Activated CD8-positive, alpha-beta T cell treated with anti-CD3 and anti-CD28 coated beads, Interleukin-2, amount 10 ng/mL, durations not matched to agents 7 days and 5 days (primary cell): ENCODE measurements at regions not wholly inside any gene's neighbourhood (a gene's known extent, or its start where the extent isn't known, plus 50 kb on each side); places are given as distances from the start of the nearest gene placed in this dataset.
"Not testable (repeated sequence)": the region's sequence is repeated elsewhere in the genome, so short reads cannot be mapped to it uniquely, and the experiment has no call there.

Source experiments
- ATAC-seq: fragments of 150-1000 bp; cut with Tn5 transposase; one replicate; pipeline ENCODE4 v1.10.0; 2021; ENCODE audit warnings: moderate library complexity
- CTCF ChIA-PET: fragments of 350-600 bp; sonication (Branson Sonifier 250); formaldehyde crosslinking; loops from one replicate; lab custom pipeline; 2021; ENCODE audit warnings: antibody characterized with exemption; lab: Charles Lee
- POLR2A ChIA-PET: fragments of 350-600 bp; sonication (Branson Sonifier 250); formaldehyde crosslinking; loops from one replicate; lab custom pipeline; 2021; ENCODE audit warnings: antibody characterized with exemption; lab: Charles Lee
- DNase-seq: peaks from one replicate; pipeline ENCODE4 v3.0.0-alpha.2; 2020
- H3K27ac Mint-ChIP-seq: one replicate; pipeline ENCODE4 v1.8.0; 2021; ENCODE audit warnings: mild to moderate bottlenecking, mixed read lengths
- H3K27me3 Mint-ChIP-seq: one replicate; pipeline ENCODE4 v1.8.0; 2021; ENCODE audit warnings: low read depth, mixed read lengths
- H3K36me3 Mint-ChIP-seq: one replicate; pipeline ENCODE4 v1.8.0; 2021; ENCODE audit warnings: low read depth, mixed read lengths
- H3K4me1 Mint-ChIP-seq: one replicate; pipeline ENCODE4 v1.8.0; 2021; ENCODE audit warnings: low read depth, mixed read lengths
- H3K4me3 Mint-ChIP-seq: one replicate; pipeline ENCODE4 v1.8.0; 2021; ENCODE audit warnings: mild to moderate bottlenecking, mixed read lengths
- H3K9me3 Mint-ChIP-seq: one replicate; pipeline ENCODE4 v1.8.0; 2022; ENCODE audit warnings: mixed read lengths; ENCODE audit not compliant: insufficient read depth

- peaks cover 2% of the 10 kb centered on the region for H3K27me3 Mint-ChIP-seq
Measured at GRCh38 chr14:31911160-31911559, 165.9 kb upstream of the ARHGAP5 start.

GRCh38 chr14:31913370-31913769 lies 163.7 kb upstream of the ARHGAP5 start:
- Mint-ChIP-seq H3K27me3 (peaks cover 2% of the 10 kb centered on the region), H3K4me3 (no peak overlapping the region), H3K9me3 (peaks cover 6% of the 10 kb centered on the region), H3K36me3 (no peaks in the 10 kb centered on the region), H3K4me1 (no peaks in the 10 kb centered on the region), H3K27ac (no peak overlapping the region)
- POLR2A ChIA-PET, result no interaction called here
- DNase-seq, result no peak
- CTCF ChIA-PET, result no interaction called here
- no peak for ATAC-seq

More at GRCh38 chr14:31911160-31911559, 165.9 kb upstream of the ARHGAP5 start:
- H3K4me1 Mint-ChIP-seq, result no peaks in the 10 kb centered on the region
- CTCF ChIA-PET, result interaction anchor here (0.6 kb wide), 1 partner anchor 40 kb away, joined by 3 read pairs; no protein-coding TSS in a partner anchor
- no peak for ATAC-seq
- POLR2A ChIA-PET, result no interaction called here
- DNase-seq, result no peak
- peaks cover 6% of the 10 kb centered on the region for H3K9me3 Mint-ChIP-seq
- H3K27ac Mint-ChIP-seq, result no peak overlapping the region
- H3K36me3 Mint-ChIP-seq, result no peaks in the 10 kb centered on the region
- H3K4me3 Mint-ChIP-seq, result no peak overlapping the region

- ATAC-seq, CTCF ChIA-PET, POLR2A ChIA-PET, H3K4me3 Mint-ChIP-seq, H3K9me3 Mint-ChIP-seq, H3K27ac Mint-ChIP-seq, H3K27me3 Mint-ChIP-seq, H3K36me3 Mint-ChIP-seq, H3K4me1 Mint-ChIP-seq, DNase-seq: not testable (repeated sequence)
Measured at GRCh38 chr14:31918289-31918688, 158.8 kb upstream of the ARHGAP5 start.

GRCh38 chr14:31920001-31920400 lies 157.1 kb upstream of the ARHGAP5 start:
- DNase-seq (no peak), ATAC-seq (no peak)
- POLR2A ChIA-PET, result no interaction called here
- Mint-ChIP-seq H3K4me3 (no peak overlapping the region), H3K36me3 (no peaks in the 10 kb centered on the region), H3K27me3 (peaks cover 2% of the 10 kb centered on the region), H3K4me1 (no peaks in the 10 kb centered on the region), H3K27ac (no peak overlapping the region), H3K9me3 (no peaks in the 10 kb centered on the region)
- CTCF ChIA-PET, result no interaction called here

- Mint-ChIP-seq H3K4me1 (no peaks in the 10 kb centered on the region), H3K9me3 (no peaks in the 10 kb centered on the region), H3K27ac (no peak overlapping the region), H3K4me3 (no peak overlapping the region), H3K36me3 (no peaks in the 10 kb centered on the region), H3K27me3 (peaks cover 2% of the 10 kb centered on the region)
- ChIA-PET CTCF (no interaction called here), POLR2A (no interaction called here)
- ATAC-seq (no peak), DNase-seq (no peak)
Measured at GRCh38 chr14:31920989-31921650, 156.0 kb upstream of the ARHGAP5 start.

GRCh38 chr14:31921721-31922120 lies 155.4 kb upstream of the ARHGAP5 start:
- CTCF ChIA-PET, result no interaction called here
- H3K9me3 Mint-ChIP-seq, result no peaks in the 10 kb centered on the region
- H3K27ac Mint-ChIP-seq, result no peak overlapping the region
- H3K27me3 Mint-ChIP-seq, result peaks cover 2% of the 10 kb centered on the region
- no peak overlapping the region for H3K4me3 Mint-ChIP-seq
- DNase-seq (no peak), ATAC-seq (no peak)
- H3K36me3 Mint-ChIP-seq, result no peaks in the 10 kb centered on the region
- POLR2A ChIA-PET, result no interaction called here
- H3K4me1 Mint-ChIP-seq, result no peaks in the 10 kb centered on the region

GRCh38 chr14:31926123-31926522 lies 151.0 kb upstream of the ARHGAP5 start:
- no peaks in the 10 kb centered on the region for H3K4me1 Mint-ChIP-seq
- no peaks in the 10 kb centered on the region for H3K36me3 Mint-ChIP-seq
- no peaks in the 10 kb centered on the region for H3K9me3 Mint-ChIP-seq
- DNase-seq (peak; percentile 34), ATAC-seq (no peak)
- peaks cover 2% of the 10 kb centered on the region for H3K27me3 Mint-ChIP-seq
- H3K4me3 Mint-ChIP-seq, result no peak overlapping the region
- ChIA-PET CTCF (interaction anchor here (0.6 to 5.7 kb wide), 22 partner anchors 9 to 1866 kb away, joined by 3 to 66 read pairs (median 4); no protein-coding TSS in a partner anchor), POLR2A (no interaction called here)
- no peak overlapping the region for H3K27ac Mint-ChIP-seq

GRCh38 chr14:31926652-31927347 lies 150.3 kb upstream of the ARHGAP5 start:
- CTCF ChIA-PET, result interaction anchor here (0.6 to 5.7 kb wide), 20 partner anchors 9 to 1865 kb away, joined by 3 to 66 read pairs (median 4); no protein-coding TSS in a partner anchor
- ATAC-seq (no peak), DNase-seq (no peak)
- Mint-ChIP-seq H3K9me3 (no peaks in the 10 kb centered on the region), H3K27ac (no peak overlapping the region), H3K4me3 (no peak overlapping the region), H3K27me3 (peaks cover 2% of the 10 kb centered on the region), H3K36me3 (no peaks in the 10 kb centered on the region), H3K4me1 (no peaks in the 10 kb centered on the region)
- POLR2A ChIA-PET, result no interaction called here

GRCh38 chr14:31927348-31927832 lies 149.7 kb upstream of the ARHGAP5 start:
- POLR2A ChIA-PET, result no interaction called here

GRCh38 chr14:31930070-31930469 lies 147.0 kb upstream of the ARHGAP5 start:
- DNase-seq (no peak), ATAC-seq (no peak)
- ChIA-PET POLR2A (no interaction called here), CTCF (interaction anchor here (1.1 kb wide), 1 partner anchor 325 kb away, joined by 8 read pairs; no protein-coding TSS in a partner anchor)
- Mint-ChIP-seq H3K27ac (no peak overlapping the region), H3K36me3 (no peaks in the 10 kb centered on the region), H3K9me3 (no peaks in the 10 kb centered on the region), H3K4me1 (no peaks in the 10 kb centered on the region), H3K4me3 (no peak overlapping the region), H3K27me3 (no peaks in the 10 kb centered on the region)

More at GRCh38 chr14:31927348-31927832, 149.7 kb upstream of the ARHGAP5 start:
- H3K27me3 Mint-ChIP-seq, result peaks cover 2% of the 10 kb centered on the region
- no peaks in the 10 kb centered on the region for H3K4me1 Mint-ChIP-seq
- no peaks in the 10 kb centered on the region for H3K9me3 Mint-ChIP-seq
- no peak overlapping the region for H3K27ac Mint-ChIP-seq
- no peaks in the 10 kb centered on the region for H3K36me3 Mint-ChIP-seq
- H3K4me3 Mint-ChIP-seq, result no peak overlapping the region
- CTCF ChIA-PET, result interaction anchor here (1.2 to 5.7 kb wide), 7 partner anchors 8 to 543 kb away, joined by 4 to 66 read pairs (median 8); no protein-coding TSS in a partner anchor
- no peak for ATAC-seq
- no peak for DNase-seq

- Mint-ChIP-seq H3K36me3 (no peaks in the 10 kb centered on the region), H3K9me3 (no peaks in the 10 kb centered on the region), H3K27me3 (no peaks in the 10 kb centered on the region), H3K4me1 (no peaks in the 10 kb centered on the region), H3K27ac (no peak overlapping the region), H3K4me3 (no peak overlapping the region)
- CTCF ChIA-PET, result no interaction called here
- DNase-seq (no peak), ATAC-seq (no peak)
- POLR2A ChIA-PET, result no interaction called here
Measured at GRCh38 chr14:31930493-31931240, 146.4 kb upstream of the ARHGAP5 start.
